LNCAP (cell line): ENCODE measurements at regions not wholly inside any gene's neighbourhood (a gene's known extent, or its start where the extent isn't known, plus 50 kb on each side); places are given as distances from the start of the nearest gene placed in this dataset.

Source experiments
- TF ChIP-seq, protein P1 (sequence below): fragments of 450-650 bp; IDR thresholded peaks from 2 replicates; pipeline ENCODE4 v1.5.1; 2017; ENCODE audit warnings: mild to moderate bottlenecking

- TF ChIP-seq, protein P1, sequence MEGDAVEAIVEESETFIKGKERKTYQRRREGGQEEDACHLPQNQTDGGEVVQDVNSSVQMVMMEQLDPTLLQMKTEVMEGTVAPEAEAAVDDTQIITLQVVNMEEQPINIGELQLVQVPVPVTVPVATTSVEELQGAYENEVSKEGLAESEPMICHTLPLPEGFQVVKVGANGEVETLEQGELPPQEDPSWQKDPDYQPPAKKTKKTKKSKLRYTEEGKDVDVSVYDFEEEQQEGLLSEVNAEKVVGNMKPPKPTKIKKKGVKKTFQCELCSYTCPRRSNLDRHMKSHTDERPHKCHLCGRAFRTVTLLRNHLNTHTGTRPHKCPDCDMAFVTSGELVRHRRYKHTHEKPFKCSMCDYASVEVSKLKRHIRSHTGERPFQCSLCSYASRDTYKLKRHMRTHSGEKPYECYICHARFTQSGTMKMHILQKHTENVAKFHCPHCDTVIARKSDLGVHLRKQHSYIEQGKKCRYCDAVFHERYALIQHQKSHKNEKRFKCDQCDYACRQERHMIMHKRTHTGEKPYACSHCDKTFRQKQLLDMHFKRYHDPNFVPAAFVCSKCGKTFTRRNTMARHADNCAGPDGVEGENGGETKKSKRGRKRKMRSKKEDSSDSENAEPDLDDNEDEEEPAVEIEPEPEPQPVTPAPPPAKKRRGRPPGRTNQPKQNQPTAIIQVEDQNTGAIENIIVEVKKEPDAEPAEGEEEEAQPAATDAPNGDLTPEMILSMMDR: no peak
Observed at GRCh38 chr10:129134371-129134770, 332.7 kb upstream of the MGMT start.

DNA sequence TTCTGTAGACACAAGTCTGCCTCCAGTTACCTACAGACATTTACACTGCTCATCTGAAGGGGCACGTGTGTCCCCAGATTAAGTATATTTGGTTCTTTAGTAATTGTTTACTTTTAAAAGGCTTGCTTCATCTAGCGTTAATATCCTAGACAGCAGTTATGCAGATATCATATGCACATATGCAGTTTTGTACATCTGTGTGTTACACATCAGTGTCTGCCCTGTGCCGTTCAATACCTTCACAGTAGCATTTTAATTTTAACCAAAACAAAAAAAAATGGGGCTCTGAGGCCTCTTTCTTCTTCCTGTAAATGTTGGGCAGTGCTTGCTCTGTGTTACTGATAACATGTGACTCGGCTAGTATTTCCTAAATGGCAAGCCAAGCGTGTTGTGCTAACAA lies 331.4 kb upstream of the MGMT start:
- TF ChIP-seq, protein P1: no peak

- TF ChIP-seq, protein P1: no peak
Observed at GRCh38 chr10:129136074-129136473, 331.0 kb upstream of the MGMT start.

DNA sequence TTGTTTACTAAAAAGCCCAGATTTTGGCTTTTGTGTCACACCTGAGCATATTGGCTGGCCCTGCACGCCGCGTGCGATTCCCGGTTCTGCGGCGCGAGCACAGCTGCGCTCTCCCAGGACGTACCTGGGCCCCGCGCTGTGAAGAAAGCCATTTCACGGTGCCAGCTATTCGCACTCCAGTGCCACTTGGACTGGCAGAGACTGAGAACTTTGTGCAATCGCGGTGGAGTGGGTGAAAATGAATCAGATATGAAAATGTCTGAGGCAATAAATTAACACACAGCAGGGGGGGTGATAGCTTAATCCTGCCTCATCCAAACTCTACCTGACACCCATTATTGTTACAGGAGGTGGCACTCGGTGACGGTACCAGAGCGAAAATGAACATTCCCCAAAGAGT lies 330.1 kb upstream of the MGMT start:
- TF ChIP-seq, protein P1: no peak

GRCh38 chr10:129140921-129141885 lies 325.8 kb upstream of the MGMT start:
- TF ChIP-seq, protein P1: no peak

GRCh38 chr10:129151281-129151680 lies 315.8 kb upstream of the MGMT start:
- TF ChIP-seq, protein P1: no peak

- TF ChIP-seq, protein P1: no peak
Observed at GRCh38 chr10:129156406-129156805, 310.6 kb upstream of the MGMT start.
